H9 (cell line): ENCODE measurements at regions not wholly inside any gene's neighbourhood (a gene's known extent, or its start where the extent isn't known, plus 50 kb on each side); places are given as distances from the start of the nearest gene placed in this dataset.

Source experiments
- DNase-seq: peaks from one replicate; pipeline ENCODE4 v3.0.0-alpha.2; 2017
- H2AFZ ChIP-seq: one replicate; pipeline ENCODE4 v1.6.1; 2013; ENCODE audit warnings: mild to moderate bottlenecking, low read length, control low read depth, moderate library complexity
- H2AK5ac ChIP-seq: 2 replicates; pipeline ENCODE4 v1.6.1; 2013; ENCODE audit warnings: low read length, control low read depth, mixed read lengths; ENCODE audit not compliant: insufficient read length
- H2BK120ac ChIP-seq: one replicate; pipeline ENCODE4 v1.6.1; 2013; ENCODE audit warnings: low read depth, mild to moderate bottlenecking, low read length, control low read depth, inconsistent platforms; ENCODE audit not compliant: poor library complexity, severe bottlenecking
- H2BK12ac ChIP-seq: 2 replicates; pipeline ENCODE4 v1.6.1; 2013; ENCODE audit warnings: low read length, control low read depth, mixed read lengths, low read depth; ENCODE audit not compliant: insufficient read length
- H2BK15ac ChIP-seq: 2 replicates; pipeline ENCODE4 v1.6.1; 2013; ENCODE audit warnings: low read depth, low read length, control low read depth
- H2BK20ac ChIP-seq: one replicate; pipeline ENCODE4 v1.6.1; 2013; ENCODE audit warnings: low read depth, mild to moderate bottlenecking, low read length, control low read depth, inconsistent platforms; ENCODE audit not compliant: poor library complexity, severe bottlenecking
- H2BK5ac ChIP-seq: 2 replicates; pipeline ENCODE4 v1.6.1; 2013; ENCODE audit warnings: low read length, control low read depth, mixed read lengths; ENCODE audit not compliant: insufficient read length
- H3K14ac ChIP-seq: 2 replicates; pipeline ENCODE4 v1.6.1; 2013; ENCODE audit warnings: low read length, control low read depth; ENCODE audit not compliant: insufficient read depth
- H3K18ac ChIP-seq: 2 replicates; pipeline ENCODE4 v1.6.1; 2013; ENCODE audit warnings: low read depth, mild to moderate bottlenecking, mixed read lengths, low read length, control low read depth; ENCODE audit not compliant: insufficient read length
- H3K23ac ChIP-seq: 2 replicates; pipeline ENCODE4 v1.6.1; 2013; ENCODE audit warnings: low read length, control low read depth, mixed read lengths, low read depth; ENCODE audit not compliant: insufficient read length
- H3K23me2 ChIP-seq: 2 replicates; pipeline ENCODE4 v1.6.1; 2013; ENCODE audit warnings: low read depth, mild to moderate bottlenecking, mixed read lengths, low read length, control low read depth; ENCODE audit not compliant: insufficient read length, poor library complexity, severe bottlenecking
- H3K27ac ChIP-seq: 2 replicates; pipeline ENCODE4 v1.5.1; 2013; ENCODE audit warnings: low read length, control low read depth, mixed read lengths, low read depth; ENCODE audit not compliant: insufficient read length
- H3K27me3 ChIP-seq: 2 replicates; pipeline ENCODE4 v1.6.1; 2013; ENCODE audit warnings: low read length, control low read depth, inconsistent platforms; ENCODE audit not compliant: insufficient read depth
- H3K4ac ChIP-seq: 2 replicates; pipeline ENCODE4 v1.6.1; 2013; ENCODE audit warnings: low read depth, mild to moderate bottlenecking, control low read depth, inconsistent platforms, low read length, moderate library complexity
- H3K4me1 ChIP-seq: 2 replicates; pipeline ENCODE4 v1.6.1; 2013; ENCODE audit warnings: low read length, control low read depth, inconsistent platforms; ENCODE audit not compliant: insufficient read depth
- H3K4me2 ChIP-seq: 2 replicates; pipeline ENCODE4 v1.6.1; 2013; ENCODE audit warnings: low read length, control low read depth, mixed read lengths; ENCODE audit not compliant: insufficient read length, insufficient read depth
- H3K56ac ChIP-seq: 2 replicates; pipeline ENCODE4 v1.6.1; 2013; ENCODE audit warnings: low read depth, mild to moderate bottlenecking, mixed read lengths, low read length, control low read depth; ENCODE audit not compliant: insufficient read length
- H3K79me1 ChIP-seq: 2 replicates; pipeline ENCODE4 v1.6.1; 2013; ENCODE audit warnings: low read depth, mild to moderate bottlenecking, moderate library complexity, low read length, control low read depth, inconsistent platforms; ENCODE audit not compliant: insufficient read depth, poor library complexity, severe bottlenecking
- H3K79me2 ChIP-seq: 2 replicates; pipeline ENCODE4 v1.6.1; 2013; ENCODE audit warnings: low read length, control low read depth, inconsistent platforms; ENCODE audit not compliant: insufficient read depth
- H3K9ac ChIP-seq: 2 replicates; pipeline ENCODE4 v1.6.1; 2013; ENCODE audit warnings: low read length, control low read depth, mixed read lengths; ENCODE audit not compliant: insufficient read length; ENCODE audit errors: extremely low read depth
- H3K9me3 ChIP-seq: one replicate; pipeline ENCODE4 v1.6.1; 2013; ENCODE audit warnings: low read depth, low read length, inconsistent platforms; ENCODE audit not compliant: control insufficient read depth
- H3T11ph ChIP-seq: one replicate; pipeline ENCODE4 v1.6.1; 2013; ENCODE audit warnings: mild to moderate bottlenecking, low read length, control low read depth, inconsistent platforms
- H4K20me1 ChIP-seq: one replicate; pipeline ENCODE4 v1.6.1; 2013; ENCODE audit not compliant: control insufficient read depth, insufficient read length, insufficient read depth
- H4K5ac ChIP-seq: 2 replicates; pipeline ENCODE4 v1.6.1; 2013; ENCODE audit warnings: low read depth, mild to moderate bottlenecking, mixed read lengths, low read length, control low read depth; ENCODE audit not compliant: insufficient read length
- H4K8ac ChIP-seq: replicated peaks from 2 replicates; pipeline ENCODE4 v1.6.1; 2013; ENCODE audit warnings: low read length, control low read depth, mixed read lengths, low read depth; ENCODE audit not compliant: insufficient read length
- H4K91ac ChIP-seq: 2 replicates; pipeline ENCODE4 v1.6.1; 2013; ENCODE audit warnings: low read depth, mild to moderate bottlenecking, moderate library complexity, mixed read lengths, low read length, control low read depth; ENCODE audit not compliant: insufficient read length
- H3K27ac Mint-ChIP-seq, 3 experiments: 2 replicates in 2 of 3; 3 replicates in 1 of 3; pipeline ENCODE4 v1.8.0; 2020 to 2021; ENCODE audit warnings: mixed read lengths in 3 of 3, mild to moderate bottlenecking in 1 of 3, moderate library complexity in 1 of 3
- H3K27me3 Mint-ChIP-seq: 2 replicates; pipeline ENCODE4 v1.8.0; 2021; ENCODE audit warnings: low read depth, mild to moderate bottlenecking, moderate library complexity, mixed read lengths
- H3K36me3 Mint-ChIP-seq, 3 experiments: 2 replicates in 2 of 3; 3 replicates in 1 of 3; pipeline ENCODE4 v1.8.0; 2020 to 2021; ENCODE audit warnings: low read depth in 3 of 3, mixed read lengths in 3 of 3; ENCODE audit not compliant: insufficient read depth in 1 of 3
- H3K4me1 Mint-ChIP-seq, 2 experiments: 2 replicates each; pipeline ENCODE4 v1.8.0; 2020; ENCODE audit warnings: mixed read lengths in 2 of 2
- H3K4me3 Mint-ChIP-seq, 2 experiments: 2 replicates in 1 of 2; 3 replicates in 1 of 2; pipeline ENCODE4 v1.8.0; 2020 to 2021; ENCODE audit warnings: mild to moderate bottlenecking in 2 of 2, mixed read lengths in 2 of 2, moderate library complexity in 1 of 2
- H3K9me3 Mint-ChIP-seq, 2 experiments: 2 replicates in 1 of 2; 3 replicates in 1 of 2; pipeline ENCODE4 v1.8.0; 2020; ENCODE audit warnings: mild to moderate bottlenecking in 2 of 2, mixed read lengths in 2 of 2, moderate library complexity in 1 of 2
- CTCF ChIP-seq: fragments of 200-600 bp; sonication (generic); conservative IDR thresholded peaks from 3 replicates; pipeline ENCODE4 v1.8.0; 2021; ENCODE audit warnings: antibody characterized with exemption, mild to moderate bottlenecking
- WGBS: extraction: QIAGEN DNeasy Blood & Tissue Kit; methylation state at CpG from one replicate; pipeline ENCODE4 v1.1.7; 2013; ENCODE audit warnings: missing lambda C conversion rate, low lambda C conversion rate, mixed read lengths; ENCODE audit not compliant: insufficient read length; ENCODE audit errors: extremely low coverage; 5-methylcytosine and 5-hydroxymethylcytosine counted together

- no peak overlapping the region for H2BK15ac ChIP-seq
- no peak overlapping the region for H4K8ac ChIP-seq
- Mint-ChIP-seq H3K4me1 (0 out of 4 replicates have a peak, but pooled peaks cover 0 to 2% of the 10 kb centered on the region in 2 experiments), H3K27ac (no peak overlapping the region), H3K36me3 (no peaks in the 10 kb centered on the region), H3K27me3 (peaks cover 2% of the 10 kb centered on the region; the same call in 1 of the 2 replicates), H3K9me3 (peaks cover 4 to 11% of the 10 kb centered on the region in 2 experiments; a peak in 2 of 5 replicates), H3K4me3 (no peak overlapping the region)
- H3K14ac ChIP-seq = no peak overlapping the region
- no peaks in the 10 kb centered on the region for H3K9me3 ChIP-seq
- H3K4me2 ChIP-seq = no peak overlapping the region
- H2AFZ ChIP-seq = no peak overlapping the region
- TF ChIP-seq CTCF = no peak
- no peak overlapping the region for H2BK120ac ChIP-seq
- no peak overlapping the region for H4K5ac ChIP-seq
- H3K9ac ChIP-seq = no peak overlapping the region
- H3K23ac ChIP-seq = no peak overlapping the region
- H4K20me1 ChIP-seq = no peaks in the 10 kb centered on the region
- no peak for DNase-seq
- no peak overlapping the region for H3K4ac ChIP-seq
- no peak overlapping the region for H2BK5ac ChIP-seq
- no peak overlapping the region for H2BK20ac ChIP-seq
- no peaks in the 10 kb centered on the region for H3K23me2 ChIP-seq
- WGBS = no CpG with 5 or more reads among the region's 1 CpG
- H2AK5ac ChIP-seq = no peak overlapping the region
- no peaks in the 10 kb centered on the region for H3K79me1 ChIP-seq
- no peak overlapping the region for H3K27ac ChIP-seq
- no peak overlapping the region for H3K56ac ChIP-seq
- H2BK12ac ChIP-seq = no peak overlapping the region
- no peak overlapping the region for H4K91ac ChIP-seq
- no peaks in the 10 kb centered on the region for H3K27me3 ChIP-seq
- H3K4me1 ChIP-seq = no peaks in the 10 kb centered on the region
- H3T11ph ChIP-seq = no peak overlapping the region
- no peak overlapping the region for H3K18ac ChIP-seq
- no peaks in the 10 kb centered on the region for H3K79me2 ChIP-seq
These were observed 175.0 kb downstream of the CCDC71L start for GRCh38 chr7:106485919-106486318.
